Endothelial cell of umbilical vein (primary cell): ENCODE measurements at regions not wholly inside any gene's neighbourhood (a gene's known extent, or its start where the extent isn't known, plus 50 kb on each side); places are given as distances from the start of the nearest gene placed in this dataset.

ENCODE experiments used
- BruUV-seq: library from RNA; stranded (reverse); fragments of 400-500 nt; replicated peaks from 2 replicates; lab custom pipeline; 2021; lab: Mats Ljungman, UMichigan
- CTCF ChIA-PET: fragments of 300-600, 350-600 bp; sonication (Branson Sonifier 250); formaldehyde crosslinking; loops from one replicate; lab custom pipeline; 2021; ENCODE audit warnings: antibody characterized with exemption, inconsistent platforms; lab: Charles Lee
- POLR2A ChIA-PET: fragments of 300-600, 350-600 bp; sonication (Branson Sonifier 250); formaldehyde crosslinking; loops from one replicate; lab custom pipeline; 2021; ENCODE audit warnings: antibody characterized with exemption, inconsistent platforms; lab: Charles Lee
- DNase-seq: peaks from one replicate; pipeline ENCODE4 v3.0.0-alpha.2; 2011; ENCODE audit warnings: low read depth, low spot score
- FAIRE-seq: peaks from 2 replicates; lab custom pipeline; 2011; peaks lifted over from hg19 to GRCh38; lab: Jason Lieb, UNC
- H2AFZ ChIP-seq: 2 replicates; pipeline ENCODE4 v1.6.0; 2012; ENCODE audit warnings: low read depth, low read length, control low read depth, inconsistent platforms
- H3K27ac ChIP-seq: 2 replicates; pipeline ENCODE4 v1.5.1; 2011; ENCODE audit warnings: low read depth, mild to moderate bottlenecking, control low read depth, low read length, moderate library complexity; ENCODE audit not compliant: insufficient read depth
- H3K27me3 ChIP-seq, 2 experiments: 2 replicates each; pipeline versions ENCODE4 v1.6.0 to v1.6.1; 2011; ENCODE audit warnings: low read length in 2 of 2, mixed read lengths in 1 of 2; ENCODE audit not compliant: control insufficient read depth in 2 of 2, insufficient read depth in 2 of 2
- H3K36me3 ChIP-seq, 2 experiments: 2 replicates in 1 of 2; 3 replicates in 1 of 2; pipeline ENCODE4 v1.5.1; 2011; ENCODE audit warnings: low read length in 2 of 2, mild to moderate bottlenecking in 1 of 2, moderate library complexity in 1 of 2; ENCODE audit not compliant: control insufficient read depth in 2 of 2, insufficient read depth in 2 of 2; ENCODE audit errors: extremely low read depth in 1 of 2
- H3K4me1 ChIP-seq: 3 replicates; pipeline ENCODE4 v1.5.1; 2011; ENCODE audit warnings: mild to moderate bottlenecking, low read length; ENCODE audit not compliant: control insufficient read depth, insufficient read depth; ENCODE audit errors: extremely low read depth
- H3K4me2 ChIP-seq: 2 replicates; pipeline ENCODE4 v1.6.1; 2011; ENCODE audit warnings: low read length, control low read depth, mixed read lengths; ENCODE audit not compliant: insufficient read depth
- H3K4me3 ChIP-seq, 3 experiments: fragments of 200-600 bp in 1 of 3; sonication (generic), shearing (Covaris generic) in 1 of 3; replicated peaks in 1 of 3; 2 replicates each; pipeline ENCODE4 v1.5.1; 2011 to 2016; ENCODE audit warnings: control low read depth in 3 of 3, low read length in 3 of 3, mild to moderate bottlenecking in 2 of 3, inconsistent platforms in 1 of 3, low read depth in 1 of 3, moderate library complexity in 1 of 3; ENCODE audit not compliant: insufficient read depth in 1 of 3
- H3K79me2 ChIP-seq: 2 replicates; pipeline ENCODE4 v1.6.0; 2012; ENCODE audit warnings: low read length, inconsistent platforms; ENCODE audit not compliant: control insufficient read depth, insufficient read depth
- H3K9ac ChIP-seq: replicated peaks from 2 replicates; pipeline ENCODE3; 2011; ENCODE audit warnings: low read length, control low read depth; ENCODE audit not compliant: insufficient read depth; ENCODE audit errors: extremely low read depth
- H3K9me1 ChIP-seq: replicated peaks from 3 replicates; pipeline ENCODE4 v1.6.0; 2011; ENCODE audit warnings: mild to moderate bottlenecking, low read length; ENCODE audit not compliant: control insufficient read depth, insufficient read depth; ENCODE audit errors: extremely low read depth
- H3K9me3 ChIP-seq: replicated peaks from 2 replicates; pipeline ENCODE4 v1.5.1; 2012; ENCODE audit warnings: low read length, inconsistent platforms; ENCODE audit not compliant: control insufficient read depth, insufficient read depth
- H4K20me1 ChIP-seq: replicated peaks from 2 replicates; pipeline ENCODE3; 2011; ENCODE audit warnings: mild to moderate bottlenecking, low read length; ENCODE audit not compliant: control insufficient read depth, insufficient read depth; ENCODE audit errors: extremely low read depth
- CTCF ChIP-seq, 2 donors: IDR thresholded peaks; 1 replicate in 1 of 2; 2 replicates in 1 of 2; pipeline ENCODE4 v1.5.1; 2011; ENCODE audit warnings: low read length in 2 of 2, mild to moderate bottlenecking in 2 of 2, moderate library complexity in 2 of 2, control low read depth in 1 of 2, inconsistent platforms in 1 of 2, low read depth in 1 of 2; ENCODE audit not compliant: insufficient read depth in 1 of 2; ENCODE audit errors: extremely low read depth in 1 of 2
- EZH2 ChIP-seq: IDR thresholded peaks from 2 replicates; pipeline ENCODE4 v1.6.1; 2012; ENCODE audit warnings: borderline replicate concordance, low read depth, mild to moderate bottlenecking, moderate library complexity, low read length, inconsistent platforms; ENCODE audit not compliant: severe bottlenecking
- FOS ChIP-seq: IDR thresholded peaks from 2 replicates; pipeline ENCODE4 v1.6.1; 2011; ENCODE audit warnings: mild to moderate bottlenecking, low read length, moderate library complexity, borderline replicate concordance; ENCODE audit not compliant: insufficient read depth
- GATA2 ChIP-seq: IDR thresholded peaks from 2 replicates; pipeline ENCODE4 v1.7.0; 2011; ENCODE audit warnings: low read depth, mild to moderate bottlenecking, moderate library complexity, mixed read lengths, low read length; ENCODE audit not compliant: insufficient read length, insufficient read depth
- JUN ChIP-seq: IDR thresholded peaks from 2 replicates; pipeline ENCODE4 v1.6.1; 2011; ENCODE audit warnings: borderline replicate concordance, low read depth; ENCODE audit not compliant: insufficient read length, insufficient read depth
- MAX ChIP-seq: IDR thresholded peaks from 2 replicates; pipeline ENCODE4 v1.6.1; 2011; ENCODE audit not compliant: insufficient read depth, insufficient read length
- MYC ChIP-seq: IDR thresholded peaks from one replicate; pipeline ENCODE4 v1.6.1; 2011; ENCODE audit warnings: mild to moderate bottlenecking, low read depth, low read length
- POLR2A ChIP-seq: IDR thresholded peaks from 2 replicates; pipeline ENCODE4 v1.6.1; 2012; ENCODE audit warnings: low read depth, mild to moderate bottlenecking, control low read depth, low read length
- POLR2AphosphoS5 ChIP-seq: IDR thresholded peaks from 2 replicates; pipeline ENCODE4 v1.6.1; 2012; ENCODE audit warnings: low read depth, mild to moderate bottlenecking, control low read depth, low read length, moderate library complexity; ENCODE audit not compliant: insufficient read depth
- dilution Hi-C: fragments of 300-500 bp; cut with MboI; formaldehyde crosslinking; loops from one replicate; pipeline ENCODE4 v1.15.0; 2019; ENCODE audit warnings: low sequenced_read_pairs; ENCODE audit not compliant: extremely low pct_ligation_motif_present
- intact Hi-C: fragments of 100-400 bp; cut with micrococcal nuclease; formaldehyde crosslinking; loops from one replicate; pipeline ENCODE4 v1.10.0; 2022

- no peaks in the 10 kb centered on the region for H3K9me1 ChIP-seq
- TF ChIP-seq MAX (no peak), POLR2AphosphoS5 (no peak), EZH2 (no peak), MYC (no peak), JUN (no peak), CTCF (IDR thresholded peaks at IDR 0.05; ENCODE audit: extremely low read depth in 1 of 2, insufficient read depth in 1 of 2, low read depth in 1 of 2, low read length in 2 of 2) (no peak), POLR2A (no peak), GATA2 (no peak), FOS (no peak)
- no peak overlapping the region for H3K9ac ChIP-seq
- no peak overlapping the region for H3K4me2 ChIP-seq
- CTCF ChIA-PET, result interaction anchor here (1.2 kb wide), 1 partner anchor 14 kb away, joined by 4 read pairs; no protein-coding TSS in a partner anchor
- POLR2A ChIA-PET, result no interaction called here
- intact Hi-C loops (no loop called here), dilution Hi-C loops (no loop called here)
- no peaks in the 10 kb centered on the region for H3K27me3 ChIP-seq
- H3K79me2 ChIP-seq, result no peaks in the 10 kb centered on the region
- no peaks in the 10 kb centered on the region for H4K20me1 ChIP-seq
- H3K9me3 ChIP-seq, result no peaks in the 10 kb centered on the region
- H2AFZ ChIP-seq, result no peak overlapping the region
- no peak overlapping the region for H3K4me3 ChIP-seq
- H3K27ac ChIP-seq, result no peak overlapping the region
- no peaks in the 10 kb centered on the region for H3K4me1 ChIP-seq
- no peaks in the 10 kb centered on the region for H3K36me3 ChIP-seq
- BruUV-seq, result no TSS peak
- no peak for DNase-seq
- FAIRE-seq, result no peak
These were observed 331.6 kb upstream of the PTGER4 start for GRCh38 chr5:40347981-40348725.
